ENCODE measurements at regions not wholly inside any gene's neighbourhood (a gene's known extent, or its start where the extent isn't known, plus 50 kb on each side); places are given as distances from the start of the nearest gene placed in this dataset.

DNA sequence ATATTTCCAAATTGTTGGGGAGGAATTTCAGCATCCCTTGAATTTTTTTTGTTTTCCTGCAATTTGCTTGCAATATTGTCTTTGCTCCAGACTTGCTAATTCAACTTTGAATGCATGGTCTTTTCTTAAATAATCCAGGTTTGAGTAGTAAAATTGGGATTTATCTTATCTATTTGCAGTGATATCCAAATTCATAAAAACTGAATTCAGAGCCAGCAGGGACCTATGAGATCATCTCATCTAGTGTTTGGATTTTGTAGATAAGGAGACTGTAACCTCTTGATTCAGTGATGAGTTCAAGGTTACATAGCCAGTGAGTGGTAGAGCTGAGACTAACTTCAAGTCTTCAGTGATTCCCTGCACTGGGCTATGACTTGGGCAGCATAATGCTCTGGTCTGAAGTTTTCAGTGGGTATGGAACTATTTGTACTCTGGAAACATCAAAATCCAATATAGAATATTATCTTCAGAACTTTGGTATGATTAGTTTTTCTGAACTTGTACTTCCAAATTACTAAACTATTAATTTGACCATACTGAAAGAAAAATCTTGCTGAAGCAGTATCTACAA lies 109.4 kb downstream of the DISP1 start:
- Mint-ChIP-seq H3K4me3 (no peak overlapping the region), H3K9me3 (no peaks in the 10 kb centered on the region), H3K36me3 (peaks cover 8% of the 10 kb centered on the region), H3K4me1 (no peaks in the 10 kb centered on the region), H3K27ac (no peak overlapping the region), H3K27me3 (no peaks in the 10 kb centered on the region)
- no peak for ATAC-seq

DNA sequence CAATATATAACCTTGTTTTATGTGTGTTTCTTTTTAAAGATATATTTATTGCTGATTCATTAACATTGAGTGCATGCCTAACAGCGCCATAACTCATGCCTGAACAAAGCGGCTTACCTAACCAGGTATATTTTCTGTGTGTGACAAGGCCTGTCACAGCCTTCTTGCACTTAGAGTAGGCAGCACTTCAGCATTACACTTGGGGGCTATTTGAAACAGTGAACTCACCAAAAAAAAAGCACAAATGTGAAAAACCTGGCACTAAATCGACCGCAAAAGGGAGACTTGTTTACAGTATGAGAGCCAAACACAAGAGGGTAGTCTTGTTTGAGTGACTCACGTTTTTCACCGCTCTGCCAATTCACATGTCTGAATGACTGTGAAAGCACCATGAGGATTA lies 111.7 kb downstream of the DISP1 start:
- Mint-ChIP-seq H3K4me3 (no peak overlapping the region), H3K27me3 (no peaks in the 10 kb centered on the region), H3K36me3 (peaks cover 8% of the 10 kb centered on the region), H3K9me3 (no peaks in the 10 kb centered on the region), H3K4me1 (no peaks in the 10 kb centered on the region), H3K27ac (no peak overlapping the region)
- ATAC-seq, result no peak

DNA sequence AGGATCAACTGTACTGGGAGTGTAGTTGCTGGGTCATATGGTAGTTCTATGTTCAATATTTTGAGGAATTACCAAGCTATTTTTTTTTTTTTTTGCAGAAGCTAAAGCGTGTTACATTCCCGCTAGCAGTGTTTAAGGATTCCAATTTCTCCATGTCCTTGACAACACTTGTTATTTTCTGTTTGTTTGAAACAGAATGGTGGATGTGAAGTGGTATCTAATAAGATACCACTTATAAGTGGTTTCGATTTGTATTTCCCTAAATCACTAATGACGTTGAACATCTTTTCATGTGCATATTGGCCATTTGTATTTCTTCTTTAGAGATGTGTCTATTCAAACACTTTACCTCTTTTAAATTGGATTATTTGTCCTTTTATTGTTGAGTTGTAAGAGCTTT lies 112.2 kb downstream of the DISP1 start:
- H3K36me3 Mint-ChIP-seq, result peaks cover 8% of the 10 kb centered on the region
- H3K4me3 Mint-ChIP-seq, result no peak overlapping the region
- H3K9me3 Mint-ChIP-seq, result no peaks in the 10 kb centered on the region
- H3K27me3 Mint-ChIP-seq, result no peaks in the 10 kb centered on the region
- ATAC-seq, result no peak
- H3K4me1 Mint-ChIP-seq, result no peaks in the 10 kb centered on the region
- H3K27ac Mint-ChIP-seq, result no peak overlapping the region

DNA sequence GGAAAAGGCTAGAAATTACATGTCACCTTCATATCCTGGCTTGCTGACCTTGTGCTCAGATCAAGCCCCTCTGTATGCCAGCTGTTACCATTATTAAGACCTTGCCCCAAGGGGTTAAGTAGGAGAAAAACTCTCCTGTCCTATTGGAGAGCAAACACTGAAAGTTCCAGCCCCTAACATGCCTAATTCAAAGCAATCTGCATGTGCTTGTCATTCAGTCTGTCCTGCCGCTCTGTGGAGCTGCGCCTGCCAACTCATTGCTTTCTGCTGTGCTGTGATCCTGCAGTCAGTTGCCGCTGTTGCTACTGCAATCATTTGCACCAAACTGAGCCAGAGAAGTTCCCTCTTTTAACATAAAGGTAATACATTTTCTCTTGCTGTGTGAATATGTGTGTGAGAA lies 113.4 kb downstream of the DISP1 start:
- peaks cover 8% of the 10 kb centered on the region for H3K36me3 Mint-ChIP-seq
- no peaks in the 10 kb centered on the region for H3K4me1 Mint-ChIP-seq
- no peak overlapping the region for H3K4me3 Mint-ChIP-seq
- H3K27ac Mint-ChIP-seq, result no peak overlapping the region
- no peaks in the 10 kb centered on the region for H3K27me3 Mint-ChIP-seq
- H3K9me3 Mint-ChIP-seq, result no peaks in the 10 kb centered on the region
- ATAC-seq, result no peak

DNA sequence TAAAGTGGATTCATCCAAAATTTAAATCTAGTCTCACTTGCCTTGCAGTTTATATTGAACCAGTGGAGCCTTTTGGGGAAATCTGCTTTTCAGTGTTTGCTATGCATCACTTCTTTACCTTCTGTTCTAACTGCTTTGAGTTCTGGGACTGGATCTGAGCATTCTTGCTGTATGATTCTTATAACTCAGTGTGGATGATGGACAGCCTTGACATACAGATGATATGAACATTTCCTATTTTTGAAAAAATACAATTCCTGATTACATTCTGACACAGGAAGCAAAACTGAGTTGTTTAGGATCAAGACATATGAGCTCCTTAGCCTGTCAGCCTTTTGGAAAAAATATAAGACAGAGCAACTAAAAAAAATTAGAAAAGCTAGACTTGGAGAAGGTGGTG lies 115.2 kb downstream of the DISP1 start:
- no peak overlapping the region for H3K4me3 Mint-ChIP-seq
- no peak for ATAC-seq
- H3K36me3 Mint-ChIP-seq, result peaks cover 8% of the 10 kb centered on the region
- H3K27me3 Mint-ChIP-seq, result no peaks in the 10 kb centered on the region
- no peaks in the 10 kb centered on the region for H3K9me3 Mint-ChIP-seq
- H3K4me1 Mint-ChIP-seq, result no peaks in the 10 kb centered on the region
- H3K27ac Mint-ChIP-seq, result no peak overlapping the region

DNA sequence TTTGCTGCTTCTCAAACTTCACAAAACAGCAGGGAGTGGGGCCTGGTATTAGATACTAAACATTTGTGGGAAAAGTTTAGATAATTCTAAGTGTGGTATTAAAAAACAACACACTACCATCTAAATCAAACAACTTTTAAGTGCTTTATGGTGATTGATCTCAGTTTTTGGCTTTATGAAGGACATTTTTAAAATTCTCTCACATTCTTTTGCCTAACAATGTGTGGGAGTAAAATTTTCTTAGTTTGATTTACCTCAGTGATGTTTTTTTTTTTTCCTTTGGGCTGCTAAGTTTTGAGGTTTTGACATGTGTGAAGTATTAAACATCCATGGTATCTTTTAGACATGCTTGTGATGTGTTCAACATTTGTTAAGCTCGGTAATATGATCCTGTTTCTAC lies 116.2 kb downstream of the DISP1 start:
- Mint-ChIP-seq H3K27me3 (no peaks in the 10 kb centered on the region), H3K4me1 (no peaks in the 10 kb centered on the region), H3K9me3 (no peaks in the 10 kb centered on the region), H3K36me3 (peaks cover 1% of the 10 kb centered on the region), H3K4me3 (no peak overlapping the region), H3K27ac (no peak overlapping the region)
- no peak for ATAC-seq

DNA sequence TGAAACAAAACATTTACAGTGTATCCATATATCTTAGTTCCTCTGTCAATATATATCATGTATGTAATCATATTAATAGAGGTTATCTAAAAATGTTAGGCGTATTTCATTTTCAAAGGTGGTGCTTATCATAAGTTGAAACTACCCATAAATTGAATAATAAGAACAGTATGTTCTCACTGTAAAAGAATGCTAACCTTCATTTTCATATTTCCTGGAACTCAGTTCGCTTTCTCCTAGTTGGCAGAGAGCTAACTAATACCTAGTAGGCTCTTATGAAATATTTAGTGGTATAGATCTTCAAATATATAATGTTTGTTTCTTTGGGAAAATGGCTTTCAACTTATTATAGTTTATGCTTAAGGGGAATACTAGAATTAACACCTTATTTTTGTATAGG lies 118.4 kb downstream of the DISP1 start:
- ATAC-seq, result no peak
- no peaks in the 10 kb centered on the region for H3K9me3 Mint-ChIP-seq
- H3K4me1 Mint-ChIP-seq, result no peaks in the 10 kb centered on the region
- H3K4me3 Mint-ChIP-seq, result no peak overlapping the region
- H3K27me3 Mint-ChIP-seq, result no peaks in the 10 kb centered on the region
- no peaks in the 10 kb centered on the region for H3K36me3 Mint-ChIP-seq
- no peak overlapping the region for H3K27ac Mint-ChIP-seq

DNA sequence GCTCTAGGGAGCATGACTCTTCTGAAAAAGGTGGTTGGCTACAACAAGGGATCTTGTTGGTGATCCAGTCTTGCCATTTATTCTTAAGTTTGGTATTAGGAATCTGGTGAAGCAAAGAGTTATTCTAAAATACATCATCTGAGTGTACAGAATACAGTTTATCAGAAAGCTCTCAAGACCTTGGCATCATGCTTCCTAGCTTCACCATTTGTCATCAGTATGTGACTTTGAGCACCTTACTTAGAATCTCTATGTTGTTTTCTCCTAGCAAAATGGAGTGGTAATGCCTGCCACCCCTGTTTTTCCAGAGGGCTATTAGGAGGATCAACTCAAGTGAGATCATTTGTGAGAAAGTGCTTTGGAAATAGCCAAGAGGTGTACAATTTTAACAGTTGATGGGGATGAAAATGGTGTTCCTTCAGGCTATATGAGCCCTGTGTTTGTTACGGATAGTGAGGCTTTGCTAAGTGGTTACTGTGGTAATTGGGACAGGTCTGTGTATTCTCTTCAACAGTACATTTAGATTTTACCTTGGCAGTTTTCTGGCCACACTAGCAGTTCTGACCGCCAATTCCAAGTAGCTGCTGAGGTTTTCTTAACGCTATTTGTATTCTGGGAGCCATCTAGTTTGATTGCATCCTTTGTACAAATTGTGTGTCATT lies 120.5 kb downstream of the DISP1 start:
- no peaks in the 10 kb centered on the region for H3K27me3 Mint-ChIP-seq
- no peak overlapping the region for H3K4me3 Mint-ChIP-seq
- H3K36me3 Mint-ChIP-seq, result no peaks in the 10 kb centered on the region
- H3K9me3 Mint-ChIP-seq, result no peaks in the 10 kb centered on the region
- no peak overlapping the region for H3K27ac Mint-ChIP-seq
- no peaks in the 10 kb centered on the region for H3K4me1 Mint-ChIP-seq
- ATAC-seq, result no peak

DNA sequence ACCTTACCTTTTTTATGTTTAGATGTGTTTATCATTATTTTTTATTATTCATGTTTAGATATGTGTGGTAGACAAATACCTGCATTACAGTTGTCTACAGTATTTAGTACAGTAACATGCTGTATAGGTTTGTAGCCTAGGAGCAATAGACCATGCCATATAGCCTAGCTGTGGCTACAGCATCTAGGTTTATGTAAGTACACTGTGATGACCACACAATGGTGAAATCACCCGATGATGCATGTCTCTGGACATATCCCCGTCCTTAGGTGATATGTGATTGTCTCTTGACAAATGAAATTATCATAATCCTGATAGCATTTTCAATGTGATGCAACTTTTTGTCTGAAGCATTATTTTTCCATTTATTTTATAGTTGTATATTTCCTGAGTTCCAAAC lies 121.2 kb downstream of the DISP1 start:
- Mint-ChIP-seq H3K27ac (no peak overlapping the region), H3K4me3 (no peak overlapping the region), H3K27me3 (no peaks in the 10 kb centered on the region), H3K9me3 (no peaks in the 10 kb centered on the region), H3K36me3 (no peaks in the 10 kb centered on the region), H3K4me1 (no peaks in the 10 kb centered on the region)
- no peak for ATAC-seq

DNA sequence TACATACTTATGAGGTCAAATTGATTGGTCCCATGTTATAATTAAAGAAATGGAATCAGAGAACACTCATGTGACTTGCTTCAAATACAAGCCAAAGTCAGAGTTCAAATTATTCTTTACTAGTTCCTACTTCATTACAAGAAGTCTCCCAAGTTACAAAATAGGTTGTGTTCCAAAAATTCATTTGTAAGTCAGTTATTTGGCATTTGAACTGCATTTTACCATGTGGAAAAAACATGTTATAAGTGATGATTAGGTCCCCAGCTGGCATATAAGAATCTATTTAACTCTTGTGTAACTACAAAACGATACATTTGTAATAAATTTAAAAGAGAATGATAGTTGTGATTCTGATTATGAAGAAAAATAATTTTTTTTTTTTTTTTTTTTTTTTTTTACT lies 124.1 kb downstream of the DISP1 start:
- no peak for ATAC-seq
- Mint-ChIP-seq H3K4me1 (no peaks in the 10 kb centered on the region), H3K27me3 (no peaks in the 10 kb centered on the region), H3K36me3 (peaks cover 13% of the 10 kb centered on the region), H3K9me3 (no peaks in the 10 kb centered on the region), H3K4me3 (no peak overlapping the region), H3K27ac (no peak overlapping the region)

DNA sequence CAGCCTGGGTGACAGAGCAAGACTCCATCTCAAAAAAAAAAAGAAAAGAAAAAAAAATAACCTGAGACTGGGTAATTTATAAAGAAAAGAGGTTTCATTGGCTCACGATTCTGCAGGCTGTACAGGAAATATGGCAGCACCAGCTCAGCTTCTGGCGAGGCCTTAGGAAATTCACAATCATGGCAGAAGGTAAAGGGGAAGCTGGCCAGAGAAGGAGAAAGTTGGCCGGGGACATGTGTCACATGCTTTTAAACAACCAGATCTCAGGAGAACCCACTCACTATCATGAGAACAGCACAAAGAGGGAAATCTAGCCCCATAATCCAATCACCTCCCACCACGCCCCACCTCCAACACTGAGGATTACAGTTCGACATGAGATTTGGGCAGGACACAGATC lies 125.3 kb downstream of the DISP1 start:
- peaks cover 19% of the 10 kb centered on the region for H3K36me3 Mint-ChIP-seq
- no peak overlapping the region for H3K4me3 Mint-ChIP-seq
- no peaks in the 10 kb centered on the region for H3K4me1 Mint-ChIP-seq
- no peaks in the 10 kb centered on the region for H3K27me3 Mint-ChIP-seq
- H3K9me3 Mint-ChIP-seq, result no peaks in the 10 kb centered on the region
- no peak for ATAC-seq
- no peak overlapping the region for H3K27ac Mint-ChIP-seq

DNA sequence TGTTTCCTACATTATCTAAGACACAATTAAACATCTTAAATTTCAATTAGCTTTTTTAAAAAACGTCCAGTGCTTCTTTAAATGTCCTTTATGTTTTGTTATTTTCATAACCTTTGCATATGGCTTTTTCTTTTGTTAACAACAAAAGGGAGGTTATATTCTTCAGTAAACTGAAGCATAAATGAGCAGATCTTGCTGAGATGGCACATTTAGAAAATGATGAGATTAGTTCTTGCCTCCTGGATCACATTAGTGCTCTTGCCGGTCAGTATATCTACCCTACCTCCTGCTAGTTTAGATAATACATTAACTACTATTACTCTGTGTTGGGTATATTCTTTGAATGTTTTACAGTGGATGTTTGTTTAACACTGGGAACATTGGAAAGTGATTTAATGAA lies 126.1 kb downstream of the DISP1 start:
- no peak overlapping the region for H3K4me3 Mint-ChIP-seq
- H3K36me3 Mint-ChIP-seq, result peaks cover 20% of the 10 kb centered on the region
- H3K9me3 Mint-ChIP-seq, result no peaks in the 10 kb centered on the region
- no peak for ATAC-seq
- no peaks in the 10 kb centered on the region for H3K4me1 Mint-ChIP-seq
- H3K27ac Mint-ChIP-seq, result no peak overlapping the region
- no peaks in the 10 kb centered on the region for H3K27me3 Mint-ChIP-seq

DNA sequence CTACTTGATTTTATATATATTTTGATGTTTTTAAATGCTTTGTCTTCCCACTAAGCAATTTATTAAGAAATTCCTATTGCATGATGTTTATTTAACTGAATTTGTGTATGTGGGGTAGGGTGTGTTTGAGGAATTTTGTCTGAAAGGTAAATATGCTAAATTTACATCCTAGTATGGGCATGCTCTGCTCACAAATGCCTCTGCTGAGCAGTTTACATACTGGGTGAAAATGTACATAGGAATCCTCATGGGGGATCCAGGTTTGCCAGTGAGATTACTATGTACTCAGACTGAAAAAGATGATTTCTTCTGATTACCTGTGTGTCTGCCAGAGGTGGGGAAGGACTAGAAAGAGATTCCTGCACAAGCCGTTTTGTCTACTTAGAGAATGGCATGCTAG lies 126.6 kb downstream of the DISP1 start:
- peaks cover 22% of the 10 kb centered on the region for H3K36me3 Mint-ChIP-seq
- H3K27ac Mint-ChIP-seq, result no peak overlapping the region
- H3K4me3 Mint-ChIP-seq, result no peak overlapping the region
- no peaks in the 10 kb centered on the region for H3K4me1 Mint-ChIP-seq
- H3K27me3 Mint-ChIP-seq, result no peaks in the 10 kb centered on the region
- ATAC-seq, result no peak
- H3K9me3 Mint-ChIP-seq, result no peaks in the 10 kb centered on the region

DNA sequence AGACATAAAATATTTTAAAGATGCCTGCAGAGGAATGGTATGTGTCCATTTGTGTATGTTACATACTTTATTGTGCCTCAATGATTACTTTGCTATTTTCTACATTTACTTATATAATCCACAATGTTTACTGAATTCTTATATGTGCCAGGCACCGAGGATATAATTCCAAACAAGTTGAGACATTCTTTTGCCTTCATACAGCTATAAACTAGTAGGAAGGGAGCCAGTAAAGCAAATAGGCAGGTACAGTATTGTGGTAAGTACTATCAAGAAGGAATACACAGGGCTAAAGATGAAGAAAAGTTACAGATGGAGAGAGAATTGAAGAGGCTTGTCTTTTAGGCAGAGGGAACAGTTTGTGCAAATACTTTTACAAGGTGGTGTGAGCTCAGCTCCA lies 131.6 kb downstream of the DISP1 start:
- Mint-ChIP-seq H3K4me1 (no peaks in the 10 kb centered on the region), H3K9me3 (no peaks in the 10 kb centered on the region), H3K27ac (no peak overlapping the region), H3K27me3 (no peaks in the 10 kb centered on the region), H3K4me3 (no peak overlapping the region), H3K36me3 (peaks cover 39% of the 10 kb centered on the region)
- ATAC-seq, result no peak

DNA sequence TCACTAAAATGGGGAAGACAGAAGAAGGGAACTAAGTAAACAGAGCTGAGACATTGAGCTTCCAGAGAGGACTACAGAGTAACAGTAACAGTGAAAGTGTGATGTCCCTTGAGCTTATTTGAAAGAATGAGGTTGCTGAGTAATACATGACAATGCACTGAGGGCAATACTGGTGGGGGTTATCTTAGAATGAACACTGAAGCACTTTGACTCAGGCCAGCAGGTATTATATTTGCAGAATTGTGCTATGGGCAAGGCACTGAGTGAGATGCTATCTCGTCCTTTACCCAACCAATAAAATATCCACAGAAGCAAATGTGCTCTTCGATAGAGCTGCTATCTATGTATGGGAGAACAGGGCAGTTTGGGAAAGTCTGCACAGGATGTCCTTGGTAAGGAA lies 133.2 kb downstream of the DISP1 start:
- H3K36me3 Mint-ChIP-seq, result peaks cover 29% of the 10 kb centered on the region
- H3K27ac Mint-ChIP-seq, result no peak overlapping the region
- H3K4me3 Mint-ChIP-seq, result no peak overlapping the region
- no peaks in the 10 kb centered on the region for H3K27me3 Mint-ChIP-seq
- no peaks in the 10 kb centered on the region for H3K9me3 Mint-ChIP-seq
- no peaks in the 10 kb centered on the region for H3K4me1 Mint-ChIP-seq
- ATAC-seq, result no peak

DNA sequence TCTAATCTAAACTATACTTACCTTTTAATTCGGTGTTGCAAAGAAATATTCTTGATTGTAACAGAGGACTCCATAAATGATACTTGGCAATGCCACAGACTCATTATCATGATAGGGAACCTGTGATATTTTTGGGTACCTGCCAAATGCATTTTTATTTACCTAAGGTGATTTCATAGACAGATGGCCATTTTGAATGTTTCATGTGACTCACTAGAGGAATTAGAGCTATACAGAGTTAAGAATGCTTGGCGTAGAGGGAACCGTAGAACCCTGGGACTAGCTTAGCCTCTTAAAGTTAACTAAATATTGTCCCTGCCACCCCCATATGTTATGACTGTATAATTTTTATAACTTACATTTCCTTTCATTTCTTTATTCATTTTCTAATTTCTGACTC lies 136.1 kb downstream of the DISP1 start:
- ATAC-seq, result no peak

DNA sequence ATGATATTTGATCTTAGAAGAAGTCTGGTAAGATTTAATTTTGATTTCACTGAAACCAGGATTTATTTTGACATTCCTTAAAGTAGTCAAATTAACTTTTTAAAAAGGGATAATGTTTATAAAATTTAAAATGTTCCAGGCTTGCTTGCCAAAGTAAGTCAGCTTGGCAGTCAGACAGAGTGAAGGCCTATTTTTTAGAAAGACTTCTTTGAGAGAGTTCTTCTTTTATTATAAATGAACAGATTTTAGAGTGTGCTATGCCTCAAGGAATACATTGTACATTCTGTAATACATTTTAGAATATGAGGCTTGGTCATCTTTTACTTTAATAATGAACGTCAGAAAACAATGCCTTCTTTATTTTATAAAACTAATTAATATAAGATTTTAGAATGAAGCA lies 138.7 kb downstream of the DISP1 start:
- no peaks in the 10 kb centered on the region for H3K27me3 Mint-ChIP-seq
- no peak overlapping the region for H3K4me3 Mint-ChIP-seq

More for the DNA sequence above, 136.1 kb downstream of the DISP1 start:
- H3K27me3 Mint-ChIP-seq, result no peaks in the 10 kb centered on the region
- H3K27ac Mint-ChIP-seq, result no peak overlapping the region
- no peaks in the 10 kb centered on the region for H3K4me1 Mint-ChIP-seq
- H3K4me3 Mint-ChIP-seq, result no peak overlapping the region
- H3K9me3 Mint-ChIP-seq, result no peaks in the 10 kb centered on the region
- peaks cover 25% of the 10 kb centered on the region for H3K36me3 Mint-ChIP-seq

More for the DNA sequence above, 138.7 kb downstream of the DISP1 start:
- Mint-ChIP-seq H3K9me3 (no peaks in the 10 kb centered on the region), H3K36me3 (peaks cover 10% of the 10 kb centered on the region), H3K27ac (no peak overlapping the region), H3K4me1 (no peaks in the 10 kb centered on the region)
- no peak for ATAC-seq
